IPS-NIHi7 (cell line): ENCODE measurements at regions not wholly inside any gene's neighbourhood (a gene's known extent, or its start where the extent isn't known, plus 50 kb on each side); places are given as distances from the start of the nearest gene placed in this dataset.
A peak's percentile ranks its signal among the peaks of the same experiment; 100 is the strongest.
"Not testable (repeated sequence)": the region's sequence is repeated elsewhere in the genome, so short reads cannot be mapped to it uniquely, and the experiment has no call there.

Experiments used
- DNase-seq: peaks from one replicate; pipeline ENCODE4 v3.0.0; 2012; ENCODE audit warnings: mixed read lengths; ENCODE audit errors: extremely low spot score

- no peak for DNase-seq
Measured at GRCh38 chr13:81051873-81052272, 710.9 kb upstream of the SPRY2 start.

- no peak for DNase-seq
Measured at GRCh38 chr13:81048026-81048461, 707.1 kb upstream of the SPRY2 start.

- no peak for DNase-seq
Measured at GRCh38 chr13:81041761-81042160, 700.8 kb upstream of the SPRY2 start.

- no peak for DNase-seq
Measured at GRCh38 chr13:81031996-81032395, 691.1 kb upstream of the SPRY2 start.

- DNase-seq: no peak
Measured at GRCh38 chr13:81025091-81025490, 684.2 kb upstream of the SPRY2 start.

GRCh38 chr13:81021284-81021840, 680.4 kb upstream of the SPRY2 start:
- DNase-seq: no peak

- DNase-seq: no peak
Measured at GRCh38 chr13:81020010-81020409, 679.1 kb upstream of the SPRY2 start.

GRCh38 chr13:81018936-81019335, 678.0 kb upstream of the SPRY2 start:
- no peak for DNase-seq

- DNase-seq: peak; percentile 43
Measured at GRCh38 chr13:81017513-81018152, 676.7 kb upstream of the SPRY2 start.

- DNase-seq: no peak
Measured at GRCh38 chr13:81012031-81012430, 671.1 kb upstream of the SPRY2 start.

GRCh38 chr13:81001828-81002385, 661.0 kb upstream of the SPRY2 start:
- DNase-seq: no peak

- DNase-seq: not testable (repeated sequence)
Measured at GRCh38 chr13:80998603-80999002, 657.7 kb upstream of the SPRY2 start.

GRCh38 chr13:80989747-80990146, 648.8 kb upstream of the SPRY2 start:
- no peak for DNase-seq

GRCh38 chr13:80989241-80989640, 648.3 kb upstream of the SPRY2 start:
- no peak for DNase-seq

GRCh38 chr13:80988391-80989151, 647.6 kb upstream of the SPRY2 start:
- no peak for DNase-seq

GRCh38 chr13:80979035-80979641, 638.2 kb upstream of the SPRY2 start:
- peak; percentile 64 for DNase-seq

- no peak for DNase-seq
Measured at GRCh38 chr13:80977168-80977567, 636.2 kb upstream of the SPRY2 start.

GRCh38 chr13:80975903-80976302, 635.0 kb upstream of the SPRY2 start:
- DNase-seq: no peak

- DNase-seq: no peak
Measured at GRCh38 chr13:80973721-80974120, 632.8 kb upstream of the SPRY2 start.

- no peak for DNase-seq
Measured at GRCh38 chr13:80972857-80973478, 632.0 kb upstream of the SPRY2 start.

- no peak for DNase-seq
Measured at GRCh38 chr13:80965097-80965496, 624.2 kb upstream of the SPRY2 start.

- no peak for DNase-seq
Measured at GRCh38 chr13:80962855-80963254, 621.9 kb upstream of the SPRY2 start.
